RCC 7860 (cell line): ENCODE measurements at regions not wholly inside any gene's neighbourhood (a gene's known extent, or its start where the extent isn't known, plus 50 kb on each side); places are given as distances from the start of the nearest gene placed in this dataset.
A peak's percentile ranks its signal among the peaks of the same experiment; 100 is the strongest.

Experiments used
- DNase-seq: peaks from one replicate; pipeline ENCODE4 v3.0.0-alpha.2; 2015; ENCODE audit warnings: low spot score
- FAIRE-seq: peaks from 2 replicates; lab custom pipeline; 2012; peaks lifted over from hg19 to GRCh38; lab: Jason Lieb, UNC

- DNase-seq (peak; percentile 64), FAIRE-seq (no peak)
Measured at GRCh38 chr2:215772634-215773563, 240.5 kb downstream of the MREG start.

GRCh38 chr2:215772003-215772402, 241.3 kb downstream of the MREG start:
- FAIRE-seq (peak; percentile 97), DNase-seq (peak; percentile 85)

GRCh38 chr2:215771241-215771640, 242.1 kb downstream of the MREG start:
- no peak for DNase-seq
- FAIRE-seq, result no peak

GRCh38 chr2:215770668-215771067, 242.7 kb downstream of the MREG start:
- DNase-seq (no peak), FAIRE-seq (no peak)

GRCh38 chr2:215769246-215769645, 244.1 kb downstream of the MREG start:
- no peak for FAIRE-seq
- DNase-seq, result no peak

DNA sequence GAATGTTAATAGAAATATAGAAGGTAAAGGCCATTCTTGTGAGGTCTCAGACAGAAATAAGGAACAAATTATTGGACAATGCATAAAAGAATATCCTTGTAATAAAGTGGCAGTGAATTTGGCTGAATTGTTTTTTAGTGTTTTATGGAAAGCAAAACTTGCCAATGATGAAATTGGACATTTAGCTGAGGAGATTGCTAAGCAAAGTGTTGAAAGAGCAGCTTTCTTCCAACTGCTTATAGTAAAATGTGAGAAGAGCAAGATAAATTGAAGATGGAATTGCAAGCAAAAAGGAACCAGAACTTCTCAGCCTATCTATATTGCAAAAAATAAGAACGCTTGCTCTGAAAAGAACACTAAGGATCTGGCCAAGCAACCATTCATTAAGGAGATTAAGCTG, 245.7 kb downstream of the MREG start:
- DNase-seq (no peak), FAIRE-seq (no peak)

DNA sequence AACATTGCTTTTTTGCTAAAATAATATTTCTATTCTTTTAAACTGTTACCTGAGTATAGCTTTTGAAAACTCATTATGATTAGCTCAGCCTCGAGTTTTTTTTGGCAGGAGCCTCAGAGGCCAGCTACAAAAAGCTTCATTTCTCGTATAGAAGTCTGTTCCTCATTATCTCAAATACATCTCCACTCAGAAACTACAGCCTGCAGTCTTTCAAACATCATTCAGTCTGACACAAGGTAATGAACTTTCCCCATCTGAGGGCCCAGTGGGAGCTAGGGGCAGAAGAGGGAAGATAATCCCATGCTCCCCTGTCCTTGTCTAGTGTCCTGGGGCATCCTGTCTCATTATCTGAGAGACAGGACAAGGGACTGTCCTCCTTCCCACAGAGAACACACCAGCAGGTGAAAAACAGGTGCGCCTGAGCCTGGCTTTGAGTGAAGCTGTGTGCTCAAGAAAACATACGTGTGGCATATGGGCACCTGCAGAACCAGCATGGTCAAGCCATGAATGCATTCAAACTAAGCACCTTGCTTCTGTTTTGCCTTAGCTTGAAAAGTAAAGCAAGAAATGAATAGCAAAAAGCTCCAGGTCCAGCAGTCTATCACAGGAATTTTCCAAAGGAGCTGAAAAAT, 247.5 kb downstream of the MREG start:
- no peak for FAIRE-seq
- DNase-seq, result no peak

GRCh38 chr2:215764441-215765048, 248.8 kb downstream of the MREG start:
- peak; percentile 73 for FAIRE-seq
- DNase-seq, result peak; percentile 80

GRCh38 chr2:215760557-215760956, 252.8 kb downstream of the MREG start:
- FAIRE-seq, result no peak
- peak; percentile 27 for DNase-seq

DNA sequence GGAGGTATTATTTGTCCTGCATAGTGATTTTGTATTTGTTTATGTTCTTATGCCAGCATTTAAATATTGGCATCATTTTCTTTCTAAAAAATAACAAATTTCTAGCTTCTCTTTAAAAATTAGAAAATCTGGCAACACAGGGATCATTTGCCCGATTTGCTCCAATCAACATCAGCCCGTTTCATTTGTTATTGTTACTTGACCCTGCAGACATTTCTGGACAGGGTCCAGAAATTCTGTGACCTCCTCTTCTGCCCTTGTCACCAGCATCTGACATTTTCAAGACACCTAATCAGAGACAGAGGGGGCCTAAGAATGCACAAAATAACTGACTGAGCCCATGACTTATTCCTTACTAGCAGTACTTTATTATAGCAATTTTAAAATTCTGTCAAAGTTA, 253.3 kb downstream of the MREG start:
- DNase-seq (no peak), FAIRE-seq (no peak)

DNA sequence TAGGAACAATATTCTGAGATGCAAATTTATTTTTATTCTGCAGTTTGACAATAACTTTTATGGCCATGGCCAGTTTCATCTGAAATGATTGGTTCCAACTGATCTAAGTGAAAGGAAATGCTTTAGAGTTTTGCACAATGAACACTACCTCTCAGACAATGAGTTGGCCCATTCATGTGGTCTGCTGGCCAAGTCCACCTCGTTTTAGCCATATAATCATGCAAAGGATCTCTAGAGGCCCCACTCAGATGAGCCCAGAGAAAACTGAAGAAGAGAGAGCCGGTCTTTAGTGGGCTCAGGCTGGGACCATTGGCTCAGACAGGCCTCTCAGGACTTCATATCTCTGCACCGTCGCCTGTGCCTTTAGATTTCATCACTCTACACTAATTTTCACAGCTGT, 254.7 kb downstream of the MREG start:
- DNase-seq (no peak), FAIRE-seq (no peak)

DNA sequence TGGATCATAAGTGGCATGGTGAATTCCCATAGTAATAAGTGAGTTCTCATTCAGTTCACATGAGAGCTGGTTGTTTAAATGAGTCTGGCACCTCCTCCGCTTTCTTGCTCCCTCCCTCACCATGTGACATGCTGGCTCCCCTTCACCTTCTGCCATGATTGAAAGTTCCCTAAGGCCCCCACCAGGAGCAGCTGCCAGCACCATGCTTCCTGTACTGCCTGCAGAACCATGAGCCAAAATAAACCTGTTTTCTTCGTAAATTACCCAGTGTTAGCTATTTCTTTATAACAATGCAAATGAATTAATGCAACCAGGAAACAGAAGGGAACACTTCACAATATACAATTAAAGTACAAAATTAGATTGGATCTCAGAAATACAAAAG, 257.0 kb downstream of the MREG start:
- no peak for FAIRE-seq

GRCh38 chr2:215755641-215756345, 257.6 kb downstream of the MREG start:
- FAIRE-seq (no peak), DNase-seq (no peak)

More for the DNA sequence above, 257.0 kb downstream of the MREG start:
- DNase-seq, result no peak

GRCh38 chr2:215754546-215754945, 258.8 kb downstream of the MREG start:
- no peak for FAIRE-seq
- DNase-seq, result no peak

GRCh38 chr2:215753808-215754207, 259.5 kb downstream of the MREG start:
- no peak for FAIRE-seq
- no peak for DNase-seq

DNA sequence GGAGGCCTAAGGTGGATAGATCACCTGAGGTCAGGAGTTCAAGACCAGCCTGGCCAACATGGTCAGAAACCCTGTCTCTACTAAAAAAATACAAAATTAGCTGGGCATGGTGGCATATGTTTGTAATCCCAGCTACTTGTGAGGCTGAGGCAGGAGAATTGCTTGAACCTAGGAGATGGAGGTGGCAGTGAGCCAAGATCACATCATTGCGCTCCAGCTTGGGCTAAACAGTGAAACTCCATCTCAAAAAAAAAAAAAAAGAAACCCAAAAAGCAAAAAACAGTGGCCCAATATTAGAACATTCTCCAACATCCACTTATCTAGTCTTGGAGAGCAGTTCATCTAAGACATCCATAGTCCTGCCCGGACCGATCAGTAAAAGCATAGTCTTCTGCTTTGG, 260.4 kb downstream of the MREG start:
- FAIRE-seq (no peak), DNase-seq (no peak)

DNA sequence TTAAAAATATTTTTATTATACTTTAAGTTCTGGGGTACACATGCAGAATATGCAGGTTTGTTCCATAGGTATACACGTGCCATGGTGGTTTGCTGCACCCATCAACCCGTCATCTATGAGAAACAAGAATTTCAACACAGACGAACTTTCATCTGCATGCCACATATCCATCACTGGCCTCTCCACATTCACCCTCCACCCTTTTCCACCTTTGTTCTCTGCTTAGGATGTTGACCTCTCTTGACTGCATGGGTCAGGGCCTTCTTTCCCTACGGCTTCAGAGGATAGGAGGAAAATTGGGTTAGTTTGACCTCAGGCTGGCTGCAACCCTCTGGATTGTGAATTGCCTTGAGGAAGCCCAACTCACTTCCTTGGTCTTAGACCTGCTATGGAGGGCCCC, 260.9 kb downstream of the MREG start:
- DNase-seq (no peak), FAIRE-seq (no peak)

DNA sequence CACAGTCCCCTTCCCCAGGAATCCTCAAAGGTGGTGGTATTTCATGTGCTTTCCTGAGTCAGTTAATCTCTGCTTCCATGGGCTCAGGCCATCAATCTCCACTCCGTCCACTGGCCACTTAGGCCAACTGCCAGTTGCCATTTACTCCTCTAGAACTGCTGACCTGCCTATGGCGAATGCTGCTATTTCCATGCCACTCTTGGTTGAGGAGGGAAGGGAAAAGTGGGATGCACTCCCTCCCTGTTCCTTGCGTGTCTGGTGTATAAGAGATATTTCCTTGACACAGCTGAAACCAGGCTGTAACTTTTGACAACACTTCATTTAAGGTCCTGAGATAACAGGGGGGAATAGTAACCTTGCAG, 261.5 kb downstream of the MREG start:
- no peak for FAIRE-seq
- peak; percentile 16 for DNase-seq

DNA sequence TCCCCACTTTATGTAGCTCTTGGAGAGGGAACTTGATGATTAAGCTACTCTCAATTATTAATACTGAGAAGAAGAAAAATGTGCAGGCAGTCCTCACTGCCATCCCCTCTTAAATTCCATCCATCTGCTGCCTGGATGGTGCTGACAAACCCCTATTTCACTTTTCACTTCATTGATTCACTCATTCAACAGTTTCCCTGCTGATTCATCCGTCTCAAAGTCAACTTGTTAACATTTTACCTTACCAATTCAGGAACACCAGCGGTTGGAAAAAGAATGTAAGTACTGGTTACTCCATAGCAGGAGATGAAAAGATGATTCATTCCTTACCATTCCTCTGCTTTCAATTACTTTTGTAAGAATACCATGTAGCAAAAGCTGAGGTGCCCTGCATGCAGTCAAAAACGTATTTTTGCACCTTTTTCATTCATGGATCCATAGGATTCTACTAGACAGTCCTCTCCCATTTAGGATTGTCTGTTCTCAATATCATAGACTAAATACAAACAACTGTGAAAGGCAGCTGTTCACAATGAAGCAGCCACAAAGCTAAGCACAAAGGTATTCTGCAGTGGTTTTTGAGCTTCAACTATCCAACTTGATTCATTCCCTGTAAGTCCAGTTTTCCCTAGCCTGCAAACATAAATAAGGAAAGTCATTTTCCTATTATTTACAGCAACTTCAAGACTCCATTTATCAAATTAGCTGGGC, 262.0 kb downstream of the MREG start:
- peak; percentile 99 for FAIRE-seq
- DNase-seq, result peak; percentile 95

- DNase-seq, result peak; percentile 44
- no peak for FAIRE-seq
Measured at GRCh38 chr2:215750763-215751162, 262.6 kb downstream of the MREG start.
